IPS DF 19.7 (cell line): ENCODE measurements at regions not wholly inside any gene's neighbourhood (a gene's known extent, or its start where the extent isn't known, plus 50 kb on each side); places are given as distances from the start of the nearest gene placed in this dataset.
"Not testable (repeated sequence)": the region's sequence is repeated elsewhere in the genome, so short reads cannot be mapped to it uniquely, and the experiment has no call there.

ENCODE experiments used
- DNase-seq: peaks from one replicate; pipeline ENCODE4 v3.0.0-alpha.2; 2013; ENCODE audit warnings: low read depth, low spot score

GRCh38 chr9:88280816-88281382, 107.3 kb upstream of the SPIN1 start:
- DNase-seq: peak; percentile 9

- DNase-seq: no peak
These were observed 110.2 kb upstream of the SPIN1 start for GRCh38 chr9:88278036-88278435.

- DNase-seq: no peak
These were observed 114.2 kb upstream of the SPIN1 start for GRCh38 chr9:88274078-88274477.

DNA sequence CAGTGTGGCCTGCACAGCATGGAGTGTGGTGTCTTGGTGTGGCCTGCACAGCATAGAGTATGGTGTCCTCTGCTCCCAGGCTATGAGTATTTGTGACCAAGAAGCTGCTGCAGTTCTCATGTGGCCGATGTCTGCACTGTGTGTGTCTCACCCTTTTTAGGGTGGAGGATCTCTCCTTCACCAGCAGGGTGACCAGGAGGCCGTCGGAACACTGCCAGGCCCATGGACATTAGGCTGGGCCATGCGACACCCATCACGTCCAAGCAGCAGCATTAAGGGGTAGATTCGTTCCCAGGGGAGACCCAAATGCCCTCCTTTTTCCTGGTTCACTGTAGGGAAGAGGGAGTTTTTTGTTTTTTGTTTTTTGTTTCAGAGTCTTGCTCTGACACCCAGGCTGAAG, 115.3 kb upstream of the SPIN1 start:
- no peak for DNase-seq

- no peak for DNase-seq
These were observed 117.8 kb upstream of the SPIN1 start for GRCh38 chr9:88270413-88270812.

DNA sequence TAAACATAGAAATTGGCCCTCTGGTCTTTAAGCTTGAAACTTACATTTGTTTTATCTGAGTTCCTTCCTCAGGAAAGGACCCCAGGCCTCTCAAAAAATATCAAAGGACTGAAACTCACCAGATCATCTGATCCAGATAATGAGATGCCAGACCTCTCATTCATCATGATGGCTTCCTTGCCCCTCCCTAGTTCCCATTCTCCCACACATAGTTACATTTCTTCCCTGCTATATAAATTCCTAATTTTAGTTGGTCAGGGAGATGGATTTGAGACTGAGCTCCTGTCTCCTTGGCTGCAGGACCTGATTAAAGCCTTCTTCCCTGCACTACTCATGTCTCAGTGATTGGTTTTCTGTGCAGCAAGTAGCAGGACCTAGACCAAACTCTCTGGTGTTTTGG, 119.4 kb upstream of the SPIN1 start:
- DNase-seq: no peak

DNA sequence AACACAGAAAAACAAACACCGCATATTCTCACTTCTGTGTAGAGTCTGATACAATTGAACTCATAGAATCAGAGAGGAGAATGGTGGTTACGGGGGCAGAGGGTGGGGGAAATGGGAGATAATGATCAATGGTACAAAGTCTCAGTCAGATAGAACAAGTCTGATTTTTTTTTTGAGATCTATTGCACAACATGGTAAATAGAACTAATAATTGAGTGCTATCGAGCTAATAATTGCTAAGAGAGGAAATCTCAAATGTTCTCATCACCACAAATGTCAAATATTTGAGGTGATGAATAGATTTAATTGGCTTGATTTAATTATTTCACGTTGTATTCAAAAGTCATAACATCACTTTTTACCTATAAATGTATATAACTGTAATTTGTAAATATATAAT, 121.0 kb upstream of the SPIN1 start:
- no peak for DNase-seq

- no peak for DNase-seq
These were observed 121.8 kb upstream of the SPIN1 start for GRCh38 chr9:88266416-88266815.

GRCh38 chr9:88259001-88259400, 120.7 kb upstream of the SPATA31C2 start:
- no peak for DNase-seq

GRCh38 chr9:88258601-88259000, 120.3 kb upstream of the SPATA31C2 start:
- DNase-seq: no peak

DNA sequence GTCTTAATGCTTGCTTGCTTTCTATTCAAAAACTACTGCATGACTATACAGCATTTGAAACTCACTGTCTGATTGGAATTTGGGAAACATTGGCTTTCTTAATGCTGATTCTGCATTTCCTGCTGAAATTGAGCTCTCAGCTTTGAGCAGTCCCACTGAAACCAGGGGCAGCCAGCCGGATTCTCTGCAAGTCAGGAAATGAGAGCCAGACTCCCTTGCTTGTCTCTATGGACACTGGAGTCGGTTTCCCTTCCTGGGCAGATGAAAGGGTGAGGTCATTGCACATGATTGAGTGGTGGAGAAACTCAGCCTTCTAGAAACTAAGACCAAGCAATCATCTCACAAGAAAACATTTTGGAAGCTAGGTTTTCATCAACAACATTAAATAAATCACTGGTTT, 119.7 kb upstream of the SPATA31C2 start:
- DNase-seq: no peak

DNA sequence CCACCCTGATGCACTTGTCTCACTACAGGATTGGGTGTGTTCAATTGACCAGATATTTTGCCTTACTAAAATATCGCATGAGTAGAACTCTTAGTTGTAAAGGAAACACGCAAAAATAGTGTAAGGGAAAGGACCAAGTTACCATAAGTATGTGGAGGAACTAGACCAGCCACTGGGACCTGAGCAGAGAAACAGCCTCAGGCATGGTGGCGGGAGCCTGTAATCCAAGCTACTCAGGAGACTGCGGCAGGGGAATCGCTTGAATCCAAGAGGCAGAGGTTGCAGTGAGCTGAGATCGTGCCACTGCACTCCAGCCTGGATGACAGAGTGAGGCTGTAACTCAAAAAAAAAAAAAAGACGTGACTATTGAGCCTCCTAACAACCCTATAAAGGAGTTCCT, 117.9 kb upstream of the SPATA31C2 start:
- no peak for DNase-seq

DNA sequence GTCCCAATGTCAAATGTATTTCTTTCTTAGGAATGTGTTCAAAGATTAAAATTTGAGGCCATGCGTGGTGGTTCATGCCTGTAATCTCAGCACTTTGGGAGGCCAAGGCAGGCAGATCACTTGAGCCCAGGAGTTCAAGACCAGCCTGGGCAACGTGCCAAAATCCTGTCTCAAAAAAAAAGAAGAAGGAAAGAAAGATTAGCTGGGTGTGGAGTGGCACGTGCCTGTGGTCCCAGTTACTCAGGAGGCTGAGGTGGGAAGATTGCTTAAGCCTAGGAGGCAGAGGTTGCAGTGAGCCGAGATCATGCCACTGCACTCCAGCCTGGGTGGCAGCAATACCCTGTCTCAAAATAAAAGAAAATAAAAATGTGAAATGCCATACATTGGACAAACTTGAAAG, 117.5 kb upstream of the SPATA31C2 start:
- not testable (repeated sequence) for DNase-seq

- no peak for DNase-seq
These were observed 113.6 kb upstream of the SPATA31C2 start for GRCh38 chr9:88251903-88252302.

DNA sequence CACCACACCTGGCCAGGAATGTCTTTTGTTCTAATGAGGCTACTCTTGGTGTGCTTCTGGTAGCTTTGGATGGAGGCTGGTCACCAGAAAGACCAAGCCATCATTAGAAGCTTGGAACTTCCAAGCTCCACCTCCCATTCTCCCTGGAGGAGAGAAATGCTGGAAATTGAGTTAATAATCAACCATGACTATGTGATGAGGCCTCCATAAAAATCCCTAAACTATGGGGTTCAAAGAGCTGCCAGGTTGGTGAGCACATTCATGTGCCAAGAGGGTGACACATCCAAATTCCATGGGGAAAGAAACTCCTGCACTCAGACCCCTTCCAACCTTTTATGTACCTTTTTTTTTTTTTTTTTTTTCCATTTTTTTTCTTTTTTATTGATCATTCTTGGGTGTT, 105.5 kb upstream of the SPATA31C2 start:
- no peak for DNase-seq

GRCh38 chr9:88242879-88243278, 104.6 kb upstream of the SPATA31C2 start:
- no peak for DNase-seq

- DNase-seq: no peak
These were observed 99.8 kb upstream of the SPATA31C2 start for GRCh38 chr9:88237991-88238571.

- no peak for DNase-seq
These were observed 99.2 kb upstream of the SPATA31C2 start for GRCh38 chr9:88237479-88237961.

DNA sequence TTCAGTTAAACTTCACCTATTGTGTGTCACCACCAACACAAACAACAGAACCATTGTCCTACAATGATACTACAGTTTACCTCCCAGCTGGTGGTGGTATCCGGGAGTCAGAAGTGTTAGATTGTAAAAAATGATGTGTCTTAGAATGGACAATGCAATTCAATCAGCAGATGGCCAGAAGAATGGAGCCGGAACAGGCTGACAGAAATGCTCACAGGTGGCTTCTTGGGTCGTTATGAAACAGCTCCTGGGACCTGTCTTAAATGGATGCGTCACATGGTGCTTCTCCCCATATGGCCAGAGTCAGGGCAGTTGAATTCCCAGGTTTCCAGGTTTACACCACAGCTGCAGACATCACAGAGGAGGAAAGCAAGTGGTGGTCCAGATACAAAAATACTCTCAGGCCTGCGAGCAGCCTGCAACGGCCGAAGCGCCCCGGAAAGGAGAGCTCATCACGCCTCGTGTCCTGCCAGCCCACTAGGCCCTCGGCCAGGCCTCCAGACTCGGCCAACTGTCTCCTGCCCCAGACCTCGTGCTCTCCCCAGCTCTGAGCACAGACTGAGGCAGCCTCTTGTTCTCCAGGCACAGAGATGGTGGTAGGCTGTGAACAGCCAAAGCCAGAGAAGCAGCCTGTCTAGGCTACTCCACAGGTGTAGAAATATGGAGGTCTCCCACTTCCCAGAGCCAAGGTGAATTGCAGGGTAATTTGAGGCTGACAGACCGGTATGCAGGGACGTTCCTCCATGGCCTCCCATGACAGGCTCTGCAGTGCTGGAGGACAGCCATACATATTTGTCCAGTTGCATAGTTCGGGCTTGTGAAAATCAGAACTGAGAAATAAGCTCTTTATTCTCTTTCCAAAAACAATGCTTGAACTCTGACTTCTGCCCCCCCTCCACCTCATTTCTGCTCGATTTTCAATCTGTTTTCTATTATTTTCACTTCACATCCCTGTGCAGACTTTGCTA, 98.5 kb upstream of the SPATA31C2 start:
- no peak for DNase-seq

GRCh38 chr9:88235615-88236014, 97.3 kb upstream of the SPATA31C2 start:
- DNase-seq: no peak

DNA sequence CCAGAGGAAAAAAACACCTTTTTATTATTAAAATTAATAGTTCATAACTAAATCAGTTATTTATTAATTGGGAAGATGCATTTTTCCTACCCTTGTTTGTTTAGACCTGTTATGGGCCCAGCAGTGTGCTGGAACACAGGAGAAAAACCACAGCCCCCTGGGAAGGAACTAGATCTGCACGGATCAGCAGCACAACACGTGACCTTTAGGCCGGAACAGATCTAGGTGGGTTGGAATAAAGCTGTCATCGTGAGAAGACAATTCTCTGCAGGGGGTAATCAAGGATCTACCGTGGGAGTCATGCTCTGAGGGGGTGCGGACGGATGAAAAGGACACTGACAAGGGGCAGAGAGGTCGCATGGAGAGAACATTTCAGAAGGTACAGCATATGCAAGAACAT, 95.8 kb upstream of the SPATA31C2 start:
- no peak for DNase-seq

GRCh38 chr9:88233091-88233490, 94.8 kb upstream of the SPATA31C2 start:
- no peak for DNase-seq

GRCh38 chr9:88230612-88231011, 92.3 kb upstream of the SPATA31C2 start:
- DNase-seq: no peak
